Liver (tissue), 8 donors: ENCODE measurements at regions not wholly inside any gene's neighbourhood (a gene's known extent, or its start where the extent isn't known, plus 50 kb on each side); places are given as distances from the start of the nearest gene placed in this dataset.

Source experiments
- DNase-seq: peaks from one replicate; pipeline ENCODE4 v3.0.0-alpha.2; 2017; ENCODE audit warnings: low spot score
- H3K27ac ChIP-seq, 2 donors: one replicate each; pipeline ENCODE4 v1.7.0; 2013; ENCODE audit warnings: inconsistent platforms in 2 of 2, low read length in 2 of 2, control low read depth in 1 of 2, low read depth in 1 of 2, mild to moderate bottlenecking in 1 of 2
- H3K27me3 ChIP-seq, 4 donors: one replicate each; pipeline versions ENCODE4 v1.6.1 to v1.7.0; 2013; ENCODE audit warnings: low read length in 3 of 4, inconsistent platforms in 1 of 4, mild to moderate bottlenecking in 1 of 4, moderate library complexity in 1 of 4; ENCODE audit not compliant: control insufficient read depth in 4 of 4, insufficient read depth in 4 of 4
- H3K36me3 ChIP-seq, 4 donors: one replicate each; pipeline versions ENCODE4 v1.6.1 to v1.7.0; 2013; ENCODE audit warnings: low read length in 3 of 4, mild to moderate bottlenecking in 3 of 4, low read depth in 1 of 4, moderate library complexity in 1 of 4; ENCODE audit not compliant: control insufficient read depth in 4 of 4, insufficient read depth in 3 of 4
- H3K4me1 ChIP-seq, 4 donors: one replicate each; pipeline versions ENCODE4 v1.6.1 to v1.7.0; 2013; ENCODE audit warnings: low read length in 3 of 4, mild to moderate bottlenecking in 3 of 4, moderate library complexity in 1 of 4; ENCODE audit not compliant: control insufficient read depth in 4 of 4, insufficient read depth in 4 of 4
- H3K4me3 ChIP-seq, 3 donors: one replicate each; pipeline versions ENCODE4 v1.6.1 to v1.7.0; 2013; ENCODE audit warnings: low read length in 3 of 3, control low read depth in 1 of 3, low read depth in 1 of 3, mild to moderate bottlenecking in 1 of 3
- H3K9ac ChIP-seq, 2 donors: one replicate each; pipeline ENCODE4 v1.7.0; 2013; ENCODE audit warnings: low read length in 2 of 2, mild to moderate bottlenecking in 2 of 2, moderate library complexity in 2 of 2, control low read depth in 1 of 2, low read depth in 1 of 2
- H3K9me3 ChIP-seq, 4 donors: one replicate each; pipeline versions ENCODE4 v1.6.1 to v1.7.0; 2013; ENCODE audit warnings: low read length in 3 of 4; ENCODE audit not compliant: control insufficient read depth in 4 of 4
- CTCF ChIP-seq: fragments of 150-350 bp; IDR thresholded peaks from 2 replicates; pipeline ENCODE4 v1.5.1; 2017; ENCODE audit warnings: improper control_type of control experiment, low read depth, low read length; ENCODE audit not compliant: missing input control
- EGR1 ChIP-seq, 2 donors: IDR thresholded peaks; 2 replicates each; pipeline ENCODE4 v1.6.1; 2016 to 2018; ENCODE audit warnings: antibody characterized with exemption in 2 of 2, low read depth in 2 of 2
- FOXA1 ChIP-seq: IDR thresholded peaks from 2 replicates; pipeline ENCODE4 v1.6.1; 2016; ENCODE audit warnings: antibody characterized with exemption
- FOXA2 ChIP-seq: IDR thresholded peaks from 2 replicates; pipeline ENCODE4 v1.6.1; 2016; ENCODE audit warnings: antibody characterized with exemption
- HNF4A ChIP-seq, 2 donors: conservative IDR thresholded peaks; 2 replicates each; pipeline ENCODE4 v1.6.1; 2016; ENCODE audit warnings: antibody characterized with exemption in 2 of 2, mild to moderate bottlenecking in 2 of 2
- HNF4G ChIP-seq: IDR thresholded peaks from 2 replicates; pipeline ENCODE4 v1.6.1; 2016; ENCODE audit warnings: antibody characterized with exemption
- NR2F2 ChIP-seq: IDR thresholded peaks from 2 replicates; pipeline ENCODE4 v1.6.1; 2016; ENCODE audit warnings: antibody characterized with exemption
- RAD21 ChIP-seq, 2 donors: IDR thresholded peaks; 2 replicates each; pipeline ENCODE4 v1.6.1; 2016; ENCODE audit warnings: antibody characterized with exemption in 2 of 2, mild to moderate bottlenecking in 2 of 2
- REST ChIP-seq: IDR thresholded peaks from 2 replicates; pipeline ENCODE4 v1.6.1; 2016; ENCODE audit warnings: antibody characterized with exemption, mild to moderate bottlenecking
- RXRA ChIP-seq, 2 donors: IDR thresholded peaks; 2 replicates each; pipeline ENCODE4 v1.6.1; 2017 to 2018; ENCODE audit warnings: antibody characterized with exemption in 2 of 2, mild to moderate bottlenecking in 1 of 2
- SP1 ChIP-seq: IDR thresholded peaks from 2 replicates; pipeline ENCODE4 v1.6.1; 2018; ENCODE audit warnings: antibody characterized with exemption, mild to moderate bottlenecking
- TAF1 ChIP-seq: conservative IDR thresholded peaks from 2 replicates; pipeline ENCODE4 v1.6.1; 2016; ENCODE audit warnings: antibody characterized with exemption, mild to moderate bottlenecking
- YY1 ChIP-seq: IDR thresholded peaks from 2 replicates; pipeline ENCODE4 v1.6.1; 2016; ENCODE audit warnings: antibody characterized with exemption, mild to moderate bottlenecking
- WGBS: extraction: QIAGEN DNeasy Blood & Tissue Kit; methylation state at CpG from one replicate; pipeline ENCODE4 v1.1.7; 2013; 5-methylcytosine and 5-hydroxymethylcytosine counted together
- TF ChIP-seq, protein P1 (sequence below): IDR thresholded peaks from 2 replicates; pipeline ENCODE4 v1.6.1; 2016; ENCODE audit warnings: antibody characterized with exemption
- TF ChIP-seq, protein P2 (sequence below): IDR thresholded peaks from 2 replicates; pipeline ENCODE4 v1.6.1; 2016; ENCODE audit warnings: antibody characterized with exemption
- donor health status: healthy.
- donor health status: healthy.
- donor health status: healthy.
- donor health status: healthy.
- donor health status: healthy.

- no peak for TF ChIP-seq FOXA1
- TF ChIP-seq, protein P1, sequence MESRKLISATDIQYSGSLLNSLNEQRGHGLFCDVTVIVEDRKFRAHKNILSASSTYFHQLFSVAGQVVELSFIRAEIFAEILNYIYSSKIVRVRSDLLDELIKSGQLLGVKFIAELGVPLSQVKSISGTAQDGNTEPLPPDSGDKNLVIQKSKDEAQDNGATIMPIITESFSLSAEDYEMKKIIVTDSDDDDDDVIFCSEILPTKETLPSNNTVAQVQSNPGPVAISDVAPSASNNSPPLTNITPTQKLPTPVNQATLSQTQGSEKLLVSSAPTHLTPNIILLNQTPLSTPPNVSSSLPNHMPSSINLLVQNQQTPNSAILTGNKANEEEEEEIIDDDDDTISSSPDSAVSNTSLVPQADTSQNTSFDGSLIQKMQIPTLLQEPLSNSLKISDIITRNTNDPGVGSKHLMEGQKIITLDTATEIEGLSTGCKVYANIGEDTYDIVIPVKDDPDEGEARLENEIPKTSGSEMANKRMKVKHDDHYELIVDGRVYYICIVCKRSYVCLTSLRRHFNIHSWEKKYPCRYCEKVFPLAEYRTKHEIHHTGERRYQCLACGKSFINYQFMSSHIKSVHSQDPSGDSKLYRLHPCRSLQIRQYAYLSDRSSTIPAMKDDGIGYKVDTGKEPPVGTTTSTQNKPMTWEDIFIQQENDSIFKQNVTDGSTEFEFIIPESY: no peak
- TF ChIP-seq EGR1 (IDR thresholded peaks at IDR 0.05; ENCODE audit: low read depth in 2 of 2): no peak
- TF ChIP-seq FOXA2: no peak
- TF ChIP-seq RAD21 (IDR thresholded peaks at IDR 0.05): no peak
- TF ChIP-seq NR2F2: no peak
- TF ChIP-seq, protein P2, sequence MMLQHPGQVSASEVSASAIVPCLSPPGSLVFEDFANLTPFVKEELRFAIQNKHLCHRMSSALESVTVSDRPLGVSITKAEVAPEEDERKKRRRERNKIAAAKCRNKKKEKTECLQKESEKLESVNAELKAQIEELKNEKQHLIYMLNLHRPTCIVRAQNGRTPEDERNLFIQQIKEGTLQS: no peak
- no peak for TF ChIP-seq CTCF
- no peak for TF ChIP-seq RXRA (IDR thresholded peaks at IDR 0.05)
- no peak for TF ChIP-seq TAF1
- TF ChIP-seq SP1: no peak
- TF ChIP-seq YY1: no peak
- no peak for TF ChIP-seq HNF4G
- no peak for TF ChIP-seq REST
- no peaks in the 10 kb centered on the region for H3K27me3 ChIP-seq
- no peak overlapping the region for H3K4me3 ChIP-seq
- no peak overlapping the region for H3K9ac ChIP-seq
- no peak overlapping the region for H3K27ac ChIP-seq
- no peaks in the 10 kb centered on the region for H3K4me1 ChIP-seq
- no peaks in the 10 kb centered on the region for H3K36me3 ChIP-seq
- no peak for DNase-seq
- H3K9me3 ChIP-seq: no peaks in the 10 kb centered on the region
These were observed 220.0 kb downstream of the SPCS3 start for GRCh38 chr4:176539785-176540175.

DNA sequence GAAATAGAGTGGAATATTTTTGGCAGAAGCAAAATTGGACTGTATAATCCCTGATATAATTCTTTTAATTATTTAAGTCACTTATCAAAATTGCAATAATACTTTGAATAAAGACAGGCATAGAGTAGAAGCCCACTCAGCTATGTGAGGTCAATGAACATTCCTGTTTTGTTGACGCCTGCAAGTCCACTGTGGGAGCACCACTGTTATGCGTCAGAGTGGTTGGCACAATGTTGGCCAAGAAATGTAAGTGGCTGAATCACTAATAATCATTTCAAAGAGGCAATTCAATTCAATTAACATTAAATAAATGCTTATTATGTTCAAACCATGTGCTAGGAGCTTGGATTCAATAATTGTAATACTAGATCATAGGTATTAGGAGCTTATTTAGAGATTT is 221.0 kb downstream of the SPCS3 start:
- no peak for TF ChIP-seq RAD21 (IDR thresholded peaks at IDR 0.05)
- no peak for TF ChIP-seq REST
- no peak for TF ChIP-seq SP1
- TF ChIP-seq HNF4A (conservative IDR thresholded peaks at IDR 0.05): no peak

More for the DNA sequence above, 221.0 kb downstream of the SPCS3 start:
- no peak overlapping the region for H3K27ac ChIP-seq
- no peaks in the 10 kb centered on the region for H3K9me3 ChIP-seq
- no peak overlapping the region for H3K9ac ChIP-seq
- DNase-seq: no peak
- no peaks in the 10 kb centered on the region for H3K36me3 ChIP-seq
- no peaks in the 10 kb centered on the region for H3K4me1 ChIP-seq
- no peaks in the 10 kb centered on the region for H3K27me3 ChIP-seq
- WGBS: 77% methylated on average over 2 of the region's 2 CpGs
- no peak overlapping the region for H3K4me3 ChIP-seq
